ENCODE measurements at regions not wholly inside any gene's neighbourhood (a gene's known extent, or its start where the extent isn't known, plus 50 kb on each side); places are given as distances from the start of the nearest gene placed in this dataset.

DNA sequence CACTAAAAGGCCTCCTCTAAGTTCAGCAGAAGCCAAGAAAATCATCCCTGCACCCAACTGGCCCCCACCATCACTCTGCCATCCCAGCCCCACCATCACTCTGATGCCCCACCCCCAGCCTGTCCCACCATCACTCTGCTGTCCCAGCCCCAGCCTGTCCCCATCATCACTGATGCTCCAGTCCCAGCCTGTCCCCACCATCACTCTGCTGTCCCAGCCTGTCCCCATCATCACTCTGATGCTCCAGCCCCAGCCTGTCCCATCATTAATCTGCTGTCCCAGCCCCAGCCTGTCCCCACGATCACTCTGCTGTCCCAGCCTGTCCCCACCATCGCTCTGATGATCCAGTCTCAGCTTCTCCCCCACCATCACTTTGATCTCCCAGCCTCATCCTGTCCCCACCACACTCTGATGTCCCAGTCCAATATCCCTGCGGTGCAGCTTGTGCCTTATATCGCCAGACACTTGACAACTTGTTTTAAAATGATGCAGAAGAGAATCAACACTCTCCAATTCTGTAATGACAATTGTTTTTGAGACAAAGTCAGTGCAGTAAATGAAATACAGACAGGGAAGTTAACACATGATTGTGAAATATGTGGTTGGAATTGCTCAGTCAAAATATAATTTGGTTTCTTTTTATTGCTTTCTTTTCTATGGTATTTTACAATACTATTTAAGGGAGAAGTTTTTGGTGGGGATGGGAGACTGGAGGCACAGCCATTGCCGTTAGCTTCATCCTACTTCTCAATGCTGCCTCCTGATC, 100.8 kb downstream of the TNFAIP3 start:
- H3K4me3 Mint-ChIP-seq = peak overlapping the region; percentile 73 to 92
- TF ChIP-seq, protein P1, sequence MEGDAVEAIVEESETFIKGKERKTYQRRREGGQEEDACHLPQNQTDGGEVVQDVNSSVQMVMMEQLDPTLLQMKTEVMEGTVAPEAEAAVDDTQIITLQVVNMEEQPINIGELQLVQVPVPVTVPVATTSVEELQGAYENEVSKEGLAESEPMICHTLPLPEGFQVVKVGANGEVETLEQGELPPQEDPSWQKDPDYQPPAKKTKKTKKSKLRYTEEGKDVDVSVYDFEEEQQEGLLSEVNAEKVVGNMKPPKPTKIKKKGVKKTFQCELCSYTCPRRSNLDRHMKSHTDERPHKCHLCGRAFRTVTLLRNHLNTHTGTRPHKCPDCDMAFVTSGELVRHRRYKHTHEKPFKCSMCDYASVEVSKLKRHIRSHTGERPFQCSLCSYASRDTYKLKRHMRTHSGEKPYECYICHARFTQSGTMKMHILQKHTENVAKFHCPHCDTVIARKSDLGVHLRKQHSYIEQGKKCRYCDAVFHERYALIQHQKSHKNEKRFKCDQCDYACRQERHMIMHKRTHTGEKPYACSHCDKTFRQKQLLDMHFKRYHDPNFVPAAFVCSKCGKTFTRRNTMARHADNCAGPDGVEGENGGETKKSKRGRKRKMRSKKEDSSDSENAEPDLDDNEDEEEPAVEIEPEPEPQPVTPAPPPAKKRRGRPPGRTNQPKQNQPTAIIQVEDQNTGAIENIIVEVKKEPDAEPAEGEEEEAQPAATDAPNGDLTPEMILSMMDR (IDR thresholded peaks at IDR 0.05) = no peak
- WGBS (ENCODE audit: insufficient coverage) = 17% methylated on average over 2 of the region's 5 CpGs

DNA sequence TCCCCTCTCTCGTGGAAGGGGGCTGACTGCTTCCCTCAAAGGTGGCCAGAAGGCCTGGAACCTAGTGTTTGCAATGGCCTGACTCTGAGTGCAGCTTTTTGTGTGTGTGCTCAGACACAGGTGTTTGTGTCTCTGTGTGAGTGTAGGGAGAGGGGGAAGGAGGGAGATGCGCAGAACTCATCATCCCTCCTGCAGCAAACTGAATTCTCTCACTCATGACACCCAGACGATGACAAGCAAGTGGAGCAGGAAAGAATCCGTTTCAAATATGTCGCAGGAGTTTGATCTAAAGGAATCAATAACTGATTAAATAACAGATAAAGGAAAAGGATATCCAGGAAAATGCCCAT, 101.4 kb downstream of the TNFAIP3 start:
- H3K27ac ChIP-seq (ENCODE audit: low read depth in 1 of 2, low read length in 2 of 2) = peak overlapping the region; percentile 86 to 89
- Mint-ChIP-seq H3K9me3 (peaks cover 0 to 3% (median 0%) of the 10 kb centered on the region in 7 donors), H3K27ac (peak overlapping the region; percentile 90 to 99 (median 97)), H3K4me3 (peak overlapping the region; percentile 14 to 92), H3K36me3 (peaks cover 4 to 13% of the 10 kb centered on the region in 2 donors), H3K4me1 (peaks cover 56% of the 10 kb centered on the region), H3K27me3 (ENCODE audit: low read depth in 3 of 3) (peaks cover 0 to 3% (median 2%) of the 10 kb centered on the region in 3 donors)
- H3K4me2 ChIP-seq (replicated peaks; ENCODE audit: extremely low read depth, low read length, poor library complexity, severe bottlenecking) = peak overlapping the region; percentile 67
- intact Hi-C loops (cut with micrococcal nuclease) = no loop called here
- H3K9me3 ChIP-seq (replicated peaks in 1 of 2; ENCODE audit: control insufficient read depth in 1 of 2, insufficient read depth in 1 of 2, low read length in 2 of 2) = no peaks in the 10 kb centered on the region
- peak overlapping the region in 2 of 3 experiments; percentile 3 to 65 for H3K4me3 ChIP-seq (replicated peaks in 1 of 3; ENCODE audit: low read depth in 2 of 3, low read length in 3 of 3)
- peak overlapping the region; percentile 54 for H2AFZ ChIP-seq (ENCODE audit: insufficient read depth, low read depth, low read length, poor library complexity, severe bottlenecking)
- H3K9ac ChIP-seq (ENCODE audit: insufficient read depth, low read length, poor library complexity, severe bottlenecking) = peak overlapping the region; percentile 41
- no peaks in the 10 kb centered on the region for H3K36me3 ChIP-seq (replicated peaks in 1 of 2; ENCODE audit: control insufficient read depth in 1 of 2, insufficient read depth in 2 of 2, low read length in 2 of 2)
- no CpG with 5 or more reads among the region's 5 CpGs for WGBS (ENCODE audit: insufficient coverage)
- H3K4me1 ChIP-seq (ENCODE audit: control insufficient read depth in 1 of 2, insufficient read depth in 2 of 2, low read length in 2 of 2) = peaks cover 50 to 51% of the 10 kb centered on the region in 2 donors
- no peaks in the 10 kb centered on the region for H4K20me1 ChIP-seq (ENCODE audit: insufficient read depth, low read length)
- DNase-seq = no peak
- no peaks in the 10 kb centered on the region for H3K79me2 ChIP-seq (ENCODE audit: insufficient read depth, low read length)
- no peaks in the 10 kb centered on the region for H3K27me3 ChIP-seq (ENCODE audit: control insufficient read depth in 2 of 2, insufficient read depth in 2 of 2, low read length in 2 of 2)
- TF ChIP-seq, protein P1 (IDR thresholded peaks at IDR 0.05) = no peak

More for the DNA sequence above, 100.8 kb downstream of the TNFAIP3 start:
- H3K79me2 ChIP-seq (ENCODE audit: insufficient read depth, low read length) = no peaks in the 10 kb centered on the region
- peaks cover 49 to 50% of the 10 kb centered on the region in 2 donors for H3K4me1 ChIP-seq (ENCODE audit: control insufficient read depth in 1 of 2, insufficient read depth in 2 of 2, low read length in 2 of 2)
- H3K36me3 ChIP-seq (replicated peaks in 1 of 2; ENCODE audit: control insufficient read depth in 1 of 2, insufficient read depth in 2 of 2, low read length in 2 of 2) = no peaks in the 10 kb centered on the region
- H3K9ac ChIP-seq (ENCODE audit: insufficient read depth, low read length, poor library complexity, severe bottlenecking) = peak overlapping the region; percentile 41
- Mint-ChIP-seq H3K36me3 (peaks cover 4 to 13% of the 10 kb centered on the region in 2 donors), H3K27me3 (ENCODE audit: low read depth in 3 of 3) (peaks cover 0 to 3% (median 2%) of the 10 kb centered on the region in 3 donors), H3K4me1 (peaks cover 53% of the 10 kb centered on the region), H3K27ac (peak overlapping the region; percentile 96 to 99 (median 98)), H3K9me3 (peaks cover 0 to 3% (median 0%) of the 10 kb centered on the region in 7 donors)
- H2AFZ ChIP-seq (ENCODE audit: insufficient read depth, low read depth, low read length, poor library complexity, severe bottlenecking) = peak overlapping the region; percentile 54
- no peaks in the 10 kb centered on the region for H3K27me3 ChIP-seq (ENCODE audit: control insufficient read depth in 2 of 2, insufficient read depth in 2 of 2, low read length in 2 of 2)
- no peaks in the 10 kb centered on the region for H3K9me3 ChIP-seq (replicated peaks in 1 of 2; ENCODE audit: control insufficient read depth in 1 of 2, insufficient read depth in 1 of 2, low read length in 2 of 2)
- peak overlapping the region; percentile 67 for H3K4me2 ChIP-seq (replicated peaks; ENCODE audit: extremely low read depth, low read length, poor library complexity, severe bottlenecking)
- intact Hi-C loops (cut with micrococcal nuclease) = no loop called here
- H3K27ac ChIP-seq (ENCODE audit: low read depth in 1 of 2, low read length in 2 of 2) = peak overlapping the region; percentile 86 to 89
- DNase-seq = peak; percentile 71 to 93 (median 71)
- H4K20me1 ChIP-seq (ENCODE audit: insufficient read depth, low read length) = no peaks in the 10 kb centered on the region
- peak overlapping the region; percentile 5 to 65 (median 11) for H3K4me3 ChIP-seq (replicated peaks in 1 of 3; ENCODE audit: low read depth in 2 of 3, low read length in 3 of 3)
